Upper lobe of left lung (tissue), 4 donors: ENCODE measurements at regions not wholly inside any gene's neighbourhood (a gene's known extent, or its start where the extent isn't known, plus 50 kb on each side); places are given as distances from the start of the nearest gene placed in this dataset.

Source experiments
- CTCF ChIP-seq, 6 experiments: fragments of 450-650 bp in 4 of 6; fragments of 200-600 bp in 2 of 6; sonication (generic) in 2 of 6; IDR thresholded peaks; one replicate each; pipeline ENCODE4 v1.5.1; 2016 to 2019; ENCODE audit warnings: antibody characterized with exemption in 6 of 6
- POLR2A ChIP-seq, 4 donors: fragments of 450-650 bp; IDR thresholded peaks; one replicate each; pipeline ENCODE4 v1.5.1; 2016 to 2017; ENCODE audit warnings: antibody characterized with exemption in 4 of 4, mild to moderate bottlenecking in 2 of 4
- POLR2AphosphoS5 ChIP-seq, 2 donors: sonication (generic); formaldehyde crosslinking; IDR thresholded peaks; one replicate each; pipeline ENCODE4 v1.5.1; 2017; ENCODE audit warnings: antibody characterized with exemption in 2 of 2

GRCh38 chr12:4852308-4852707, 57.4 kb upstream of the KCNA1 start:
- TF ChIP-seq CTCF (IDR thresholded peaks at IDR 0.05) (no peak), POLR2AphosphoS5 (IDR thresholded peaks at IDR 0.05) (no peak), POLR2A (IDR thresholded peaks at IDR 0.05) (no peak)
